ENCODE measurements at regions not wholly inside any gene's neighbourhood (a gene's known extent, or its start where the extent isn't known, plus 50 kb on each side); places are given as distances from the start of the nearest gene placed in this dataset.

- no peaks in the 10 kb centered on the region for H3K23me2 ChIP-seq (ENCODE audit: insufficient read length, low read depth, low read length, poor library complexity, severe bottlenecking)
- no peak overlapping the region for H3K9ac ChIP-seq (ENCODE audit: extremely low read depth, insufficient read length, low read length)
- no peak overlapping the region for H4K8ac ChIP-seq (replicated peaks; ENCODE audit: insufficient read length, low read depth, low read length)
- no peak overlapping the region for H3K56ac ChIP-seq (ENCODE audit: insufficient read length, low read depth, low read length)
- no peak overlapping the region for H3K23ac ChIP-seq (ENCODE audit: insufficient read length, low read depth, low read length)
- Mint-ChIP-seq H3K9me3 (no peaks in the 10 kb centered on the region), H3K36me3 (ENCODE audit: insufficient read depth in 1 of 3, low read depth in 3 of 3) (peaks cover 12 to 17% (median 16%) of the 10 kb centered on the region in 3 experiments), H3K27me3 (ENCODE audit: low read depth) (no peaks in the 10 kb centered on the region), H3K27ac (peak overlapping the region; percentile 33 to 97 (median 92); a peak in 6 of 7 replicates), H3K4me3 (peak overlapping the region; percentile 6 to 7; a peak in 1 of 5 replicates), H3K4me1 (peaks cover 70 to 75% of the 10 kb centered on the region in 2 experiments)
- no peak overlapping the region for H4K91ac ChIP-seq (ENCODE audit: insufficient read length, low read depth, low read length)
- H3K27me3 ChIP-seq (ENCODE audit: insufficient read depth, low read length) = no peaks in the 10 kb centered on the region
- WGBS (ENCODE audit: extremely low coverage, insufficient read length, low lambda C conversion rate) = no CpG with 5 or more reads among the region's 9 CpGs
- no peak overlapping the region for H3K4ac ChIP-seq (ENCODE audit: low read depth, low read length)
- no peak overlapping the region for H3K18ac ChIP-seq (ENCODE audit: insufficient read length, low read depth, low read length)
- no peak overlapping the region for H2AFZ ChIP-seq (ENCODE audit: low read length)
- no peak for TF ChIP-seq CTCF (conservative IDR thresholded peaks at IDR 0.05)
- H3K9me3 ChIP-seq (ENCODE audit: control insufficient read depth, low read depth, low read length) = no peaks in the 10 kb centered on the region
- H2AK5ac ChIP-seq (ENCODE audit: insufficient read length, low read length) = no peak overlapping the region
- peaks cover 32% of the 10 kb centered on the region; the same call in 1 of the 2 replicates for H3K4me1 ChIP-seq (ENCODE audit: insufficient read depth, low read length)
- peaks cover 17% of the 10 kb centered on the region for H3K79me2 ChIP-seq (ENCODE audit: insufficient read depth, low read length)
- no peak overlapping the region for H3K14ac ChIP-seq (ENCODE audit: insufficient read depth, low read length)
- no peak overlapping the region for H2BK5ac ChIP-seq (ENCODE audit: insufficient read length, low read length)
- H3K79me1 ChIP-seq (ENCODE audit: insufficient read depth, low read depth, low read length, poor library complexity, severe bottlenecking) = peaks cover 8% of the 10 kb centered on the region
- DNase-seq = no peak
- no peak overlapping the region for H2BK15ac ChIP-seq (ENCODE audit: low read depth, low read length)
- no peak overlapping the region for H3K4me2 ChIP-seq (ENCODE audit: insufficient read depth, insufficient read length, low read length)
- no peaks in the 10 kb centered on the region for H4K20me1 ChIP-seq (ENCODE audit: control insufficient read depth, insufficient read depth, insufficient read length)
- no peak overlapping the region for H2BK120ac ChIP-seq (ENCODE audit: low read depth, low read length, poor library complexity, severe bottlenecking)
- H2BK12ac ChIP-seq (ENCODE audit: insufficient read length, low read depth, low read length) = no peak overlapping the region
- H3T11ph ChIP-seq (ENCODE audit: low read length) = no peak overlapping the region
- no peak overlapping the region for H2BK20ac ChIP-seq (ENCODE audit: low read depth, low read length, poor library complexity, severe bottlenecking)
- H3K27ac ChIP-seq (ENCODE audit: insufficient read length, low read depth, low read length) = peak overlapping the region; percentile 78
- H4K5ac ChIP-seq (ENCODE audit: insufficient read length, low read depth, low read length) = no peak overlapping the region
Measured at GRCh38 chr3:72376956-72377710, 471.1 kb downstream of the SHQ1 start.

Measured in H9 (cell line).